ENCODE measurements at regions not wholly inside any gene's neighbourhood (a gene's known extent, or its start where the extent isn't known, plus 50 kb on each side); places are given as distances from the start of the nearest gene placed in this dataset.

GRCh38 chr18:77365667-77366066 lies 116.0 kb downstream of the GALR1 start:
- TF ChIP-seq REST (IDR thresholded peaks at IDR 0.05; ENCODE audit: insufficient read depth in 1 of 2, low read depth in 2 of 2, low read length in 2 of 2) (no peak), TAF1 (IDR thresholded peaks at IDR 0.05; ENCODE audit: borderline replicate concordance, insufficient read depth, low read length) (no peak), POLR2AphosphoS5 (IDR thresholded peaks at IDR 0.05; ENCODE audit: low read depth, low read length) (no peak)
